Transverse colon (tissue), 4 donors: ENCODE measurements at regions not wholly inside any gene's neighbourhood (a gene's known extent, or its start where the extent isn't known, plus 50 kb on each side); places are given as distances from the start of the nearest gene placed in this dataset.
"Not testable (repeated sequence)": the region's sequence is repeated elsewhere in the genome, so short reads cannot be mapped to it uniquely, and the experiment has no call there.

Experiments
- DNase-seq: peaks from one replicate; pipeline ENCODE4 v3.0.0-alpha.2; 2019
- H3K27ac ChIP-seq, 4 donors: fragments of 200-600 bp; sonication (generic); 2 replicates each; pipeline ENCODE4 v1.5.1; 2016 to 2018; ENCODE audit warnings: inconsistent platforms in 4 of 4
- H3K27me3 ChIP-seq: fragments of 200-600 bp; sonication (generic); 2 replicates; pipeline ENCODE4 v1.5.1; 2017; ENCODE audit warnings: inconsistent platforms
- H3K36me3 ChIP-seq, 4 donors: fragments of 200-600 bp; sonication (generic); 2 replicates each; pipeline ENCODE4 v1.5.1; 2017 to 2019; ENCODE audit warnings: inconsistent platforms in 4 of 4
- H3K4me1 ChIP-seq, 4 donors: fragments of 200-600 bp; sonication (generic); 2 replicates each; pipeline ENCODE4 v1.5.1; 2017 to 2020; ENCODE audit warnings: inconsistent platforms in 4 of 4
- H3K4me3 ChIP-seq, 4 donors: fragments of 200-600 bp; sonication (generic); 1 replicate in 1 of 4; 2 replicates in 3 of 4; pipeline versions ENCODE4 v1.5.1 to v1.6.1; 2017 to 2019; ENCODE audit warnings: inconsistent platforms in 4 of 4
- H3K9me3 ChIP-seq, 2 donors: fragments of 200-600 bp; sonication (generic); 2 replicates each; pipeline ENCODE4 v1.5.1; 2017 to 2019; ENCODE audit warnings: inconsistent platforms in 2 of 2
- CTCF ChIP-seq, 5 experiments: fragments of 200-600 bp in 3 of 5; fragments of 450-650 bp in 2 of 5; sonication (generic) in 3 of 5; IDR thresholded peaks; 1 replicate in 2 of 5; 2 replicates in 3 of 5; pipeline ENCODE4 v1.5.1; 2016 to 2017; ENCODE audit warnings: antibody characterized with exemption in 5 of 5, inconsistent platforms in 3 of 5, mild to moderate bottlenecking in 2 of 5, moderate library complexity in 1 of 5
- EP300 ChIP-seq: sonication (generic); formaldehyde crosslinking; IDR thresholded peaks from one replicate; pipeline ENCODE4 v1.6.1; 2017; ENCODE audit warnings: antibody characterized with exemption, low read depth
- POLR2A ChIP-seq: fragments of 450-650 bp; IDR thresholded peaks from one replicate; pipeline ENCODE4 v1.6.1; 2016; ENCODE audit warnings: antibody characterized with exemption, mild to moderate bottlenecking, moderate library complexity
- POLR2AphosphoS5 ChIP-seq, 3 donors: sonication (generic); formaldehyde crosslinking; IDR thresholded peaks; one replicate each; pipeline ENCODE4 v1.6.1; 2016; ENCODE audit warnings: antibody characterized with exemption in 3 of 3
- WGBS, 2 donors: methylation state at CpG; one replicate each; pipeline ENCODE4 v1.1.5; 2018; ENCODE audit warnings: low coverage in 1 of 2; 5-methylcytosine and 5-hydroxymethylcytosine counted together
- in situ Hi-C, 4 donors: fragments of 200-750 bp; cut with MboI; loops; one replicate each; pipeline versions ENCODE4 v1.15.0 to v1.15.1; 2017; ENCODE audit warnings: low sequenced_read_pairs in 3 of 4, low pct_ligation_motif_present in 1 of 4, low pct_unique_long_range_greater_than_20kb in 1 of 4
- intact Hi-C: fragments of 100-400 bp; cut with DNase I; formaldehyde crosslinking; loops from one replicate; pipeline ENCODE4 v1.15.1; 2023; ENCODE audit warnings: low total_unique reads

DNA sequence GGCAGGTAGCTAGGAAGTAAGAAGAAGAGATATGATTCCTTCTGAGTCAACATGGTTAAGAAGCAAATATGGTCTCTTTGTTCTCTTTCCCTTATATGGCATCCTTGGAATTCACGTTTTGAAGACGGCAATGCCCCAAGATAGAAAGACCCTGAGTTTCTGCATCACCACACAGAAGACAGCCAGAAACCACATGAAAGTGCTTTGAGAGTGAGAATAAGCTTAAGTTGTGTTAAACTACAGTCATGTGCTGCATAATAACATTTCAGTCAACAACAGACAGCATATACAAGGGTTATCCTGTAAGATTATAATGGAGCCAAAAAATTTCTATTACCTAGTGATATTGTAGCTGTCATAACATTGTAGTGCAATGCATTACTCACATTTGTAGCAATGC is 89.9 kb upstream of the STEAP1 start:
- 83% methylated on average over 2 of the region's 2 CpGs for WGBS, 2 donors
- Histone ChIP-seq H3K4me1 (no peaks in the 10 kb centered on the region), H3K27me3 (no peaks in the 10 kb centered on the region), H3K9me3 (no peaks in the 10 kb centered on the region), H3K36me3 (no peaks in the 10 kb centered on the region), H3K27ac (no peak overlapping the region), H3K4me3 (no peak overlapping the region)
- no peak for DNase-seq
- TF ChIP-seq POLR2A (no peak), EP300 (no peak), POLR2AphosphoS5 (IDR thresholded peaks at IDR 0.05) (no peak), CTCF (IDR thresholded peaks at IDR 0.05) (no peak)
- intact Hi-C loops = no loop called here
- in situ Hi-C loops = loop anchor here in 1 of 4 donors (25.0 kb wide), 1 partner anchor 102 kb away; no protein-coding TSS in a partner anchor

GRCh38 chr7:90067171-90067570 is 87.1 kb upstream of the STEAP1 start:
- in situ Hi-C loops (loop anchor here in 1 of 4 donors (25.0 kb wide), 1 partner anchor 105 kb away; no protein-coding TSS in a partner anchor), intact Hi-C loops (no loop called here)
- no peaks in the 10 kb centered on the region for H3K9me3 ChIP-seq
- no peak overlapping the region for H3K27ac ChIP-seq
- H3K27me3 ChIP-seq = no peaks in the 10 kb centered on the region
- DNase-seq = no peak
- TF ChIP-seq CTCF (IDR thresholded peaks at IDR 0.05) = no peak
- TF ChIP-seq POLR2A = no peak
- no peak overlapping the region for H3K4me3 ChIP-seq
- no peaks in the 10 kb centered on the region for H3K36me3 ChIP-seq
- 19 to 22% methylated on average over 5 of the region's 5 CpGs for WGBS, 2 donors
- H3K4me1 ChIP-seq = no peaks in the 10 kb centered on the region

- H3K4me1 ChIP-seq, H3K4me3 ChIP-seq, DNase-seq, H3K9me3 ChIP-seq, H3K36me3 ChIP-seq, H3K27ac ChIP-seq, H3K27me3 ChIP-seq, intact Hi-C loops: not testable (repeated sequence)
- WGBS, 2 donors = 45 to 57% methylated on average over 1 to 4 of the region's 4 CpGs
- in situ Hi-C loops = loop anchor here in 1 of 4 donors (25.0 kb wide), 1 partner anchor 108 kb away; no protein-coding TSS in a partner anchor
These were observed 84.0 kb upstream of the STEAP1 start for GRCh38 chr7:90070238-90070637.

DNA sequence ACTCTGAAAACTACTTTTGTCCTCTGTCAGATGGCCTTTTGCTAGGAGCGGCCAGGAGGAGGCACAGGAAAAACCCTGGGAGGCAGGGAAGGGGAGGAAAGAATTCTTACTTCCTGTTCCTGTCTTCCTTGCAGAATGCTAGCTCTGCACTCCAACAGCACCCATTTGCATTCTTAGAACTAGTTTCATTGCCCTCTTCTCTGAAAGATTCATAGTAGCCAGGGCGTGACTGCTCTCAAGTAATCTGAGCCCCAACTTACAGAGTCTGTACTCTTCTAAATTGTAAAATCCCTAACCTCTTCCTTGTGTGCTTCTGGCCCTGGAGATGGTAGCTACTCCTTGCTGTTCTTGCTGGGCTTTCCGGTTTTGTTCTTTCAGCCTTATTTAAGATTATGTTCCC is 75.3 kb upstream of the STEAP1 start:
- H3K4me3 ChIP-seq = no peak overlapping the region
- no peaks in the 10 kb centered on the region for H3K27me3 ChIP-seq
- in situ Hi-C loops (no loop called here), intact Hi-C loops (no loop called here)
- H3K9me3 ChIP-seq = no peaks in the 10 kb centered on the region
- TF ChIP-seq POLR2AphosphoS5 (IDR thresholded peaks at IDR 0.05) (no peak), POLR2A (no peak), EP300 (no peak), CTCF (IDR thresholded peaks at IDR 0.05) (no peak)
- DNase-seq = no peak
- H3K36me3 ChIP-seq = no peaks in the 10 kb centered on the region
- 52 to 81% methylated on average over 3 of the region's 3 CpGs for WGBS, 2 donors
- no peaks in the 10 kb centered on the region for H3K4me1 ChIP-seq
- no peak overlapping the region for H3K27ac ChIP-seq

GRCh38 chr7:90081621-90082020 is 72.6 kb upstream of the STEAP1 start:
- Histone ChIP-seq H3K27me3 (no peaks in the 10 kb centered on the region), H3K9me3 (no peaks in the 10 kb centered on the region)
- WGBS, 2 donors = 93% methylated on average over 3 of the region's 3 CpGs

More at GRCh38 chr7:90081621-90082020, 72.6 kb upstream of the STEAP1 start:
- TF ChIP-seq POLR2A = no peak
- Histone ChIP-seq H3K4me1 (no peaks in the 10 kb centered on the region), H3K36me3 (no peaks in the 10 kb centered on the region), H3K27ac (no peak overlapping the region), H3K4me3 (no peak overlapping the region)
- intact Hi-C loops = no loop called here
- DNase-seq = no peak
- in situ Hi-C loops = no loop called here
